ENCODE measurements at regions not wholly inside any gene's neighbourhood (a gene's known extent, or its start where the extent isn't known, plus 50 kb on each side); places are given as distances from the start of the nearest gene placed in this dataset.
"Not testable (repeated sequence)": the region's sequence is repeated elsewhere in the genome, so short reads cannot be mapped to it uniquely, and the experiment has no call there.

- Mint-ChIP-seq H3K4me3 (no peak overlapping the region), H3K9me3 (peaks cover 26% of the 10 kb centered on the region), H3K27ac (no peak overlapping the region), H3K36me3 (ENCODE audit: low read depth) (no peaks in the 10 kb centered on the region), H3K4me1 (ENCODE audit: low read depth) (no peaks in the 10 kb centered on the region), H3K27me3 (peaks cover 3% of the 10 kb centered on the region)
These were observed 500.4 kb upstream of the ATP2B1 start for GRCh38 chr12:90209029-90209428.

GRCh38 chr12:90208379-90208778 is 499.7 kb upstream of the ATP2B1 start:
- not testable (repeated sequence) for H3K4me1 Mint-ChIP-seq (ENCODE audit: low read depth); H3K27ac Mint-ChIP-seq; H3K27me3 Mint-ChIP-seq; H3K36me3 Mint-ChIP-seq (ENCODE audit: low read depth); H3K4me3 Mint-ChIP-seq
- peaks cover 26% of the 10 kb centered on the region for H3K9me3 Mint-ChIP-seq

- Mint-ChIP-seq H3K4me1 (ENCODE audit: low read depth) (no peaks in the 10 kb centered on the region), H3K4me3 (no peak overlapping the region), H3K9me3 (peaks cover 26% of the 10 kb centered on the region), H3K27ac (no peak overlapping the region), H3K36me3 (ENCODE audit: low read depth) (no peaks in the 10 kb centered on the region), H3K27me3 (peaks cover 7% of the 10 kb centered on the region)
These were observed 499.2 kb upstream of the ATP2B1 start for GRCh38 chr12:90207799-90208198.

- peaks cover 18% of the 10 kb centered on the region for H3K9me3 Mint-ChIP-seq
- no peaks in the 10 kb centered on the region for H3K4me1 Mint-ChIP-seq (ENCODE audit: low read depth)
- no peaks in the 10 kb centered on the region for H3K36me3 Mint-ChIP-seq (ENCODE audit: low read depth)
- no peak overlapping the region for H3K4me3 Mint-ChIP-seq
- H3K27me3 Mint-ChIP-seq: peaks cover 5% of the 10 kb centered on the region
- no peak overlapping the region for H3K27ac Mint-ChIP-seq
These were observed 496.5 kb upstream of the ATP2B1 start for GRCh38 chr12:90205165-90205564.

- no peaks in the 10 kb centered on the region for H3K36me3 Mint-ChIP-seq (ENCODE audit: low read depth)
- no peak overlapping the region for H3K4me3 Mint-ChIP-seq
- peaks cover 6% of the 10 kb centered on the region for H3K9me3 Mint-ChIP-seq
- H3K27ac Mint-ChIP-seq: no peak overlapping the region
- peaks cover 5% of the 10 kb centered on the region for H3K4me1 Mint-ChIP-seq (ENCODE audit: low read depth)
- H3K27me3 Mint-ChIP-seq: peaks cover 5% of the 10 kb centered on the region
These were observed 494.9 kb upstream of the ATP2B1 start for GRCh38 chr12:90203556-90203955.

- H3K4me1 Mint-ChIP-seq (ENCODE audit: low read depth): peaks cover 5% of the 10 kb centered on the region
- H3K27me3 Mint-ChIP-seq: peaks cover 5% of the 10 kb centered on the region
- H3K4me3 Mint-ChIP-seq: no peak overlapping the region
- no peak overlapping the region for H3K27ac Mint-ChIP-seq
- H3K9me3 Mint-ChIP-seq: no peaks in the 10 kb centered on the region
- H3K36me3 Mint-ChIP-seq (ENCODE audit: low read depth): no peaks in the 10 kb centered on the region
These were observed 490.4 kb upstream of the ATP2B1 start for GRCh38 chr12:90199006-90199405.

- Mint-ChIP-seq H3K27me3 (no peaks in the 10 kb centered on the region), H3K27ac (no peak overlapping the region), H3K4me3 (no peak overlapping the region), H3K36me3 (ENCODE audit: low read depth) (no peaks in the 10 kb centered on the region), H3K9me3 (no peaks in the 10 kb centered on the region), H3K4me1 (ENCODE audit: low read depth) (no peaks in the 10 kb centered on the region)
These were observed 484.9 kb upstream of the ATP2B1 start for GRCh38 chr12:90193500-90193899.

GRCh38 chr12:90188857-90189256 is 480.2 kb upstream of the ATP2B1 start:
- no peak overlapping the region for H3K4me3 Mint-ChIP-seq
- H3K36me3 Mint-ChIP-seq (ENCODE audit: low read depth): no peaks in the 10 kb centered on the region
- no peak overlapping the region for H3K27ac Mint-ChIP-seq
- H3K4me1 Mint-ChIP-seq (ENCODE audit: low read depth): no peaks in the 10 kb centered on the region
- H3K27me3 Mint-ChIP-seq: peaks cover 9% of the 10 kb centered on the region
- peaks cover 1% of the 10 kb centered on the region for H3K9me3 Mint-ChIP-seq

- H3K9me3 Mint-ChIP-seq: peaks cover 12% of the 10 kb centered on the region
- H3K4me3 Mint-ChIP-seq: no peak overlapping the region
- peaks cover 19% of the 10 kb centered on the region for H3K27me3 Mint-ChIP-seq
- H3K4me1 Mint-ChIP-seq (ENCODE audit: low read depth): no peaks in the 10 kb centered on the region
- H3K27ac Mint-ChIP-seq: no peak overlapping the region
- no peaks in the 10 kb centered on the region for H3K36me3 Mint-ChIP-seq (ENCODE audit: low read depth)
These were observed 474.6 kb upstream of the ATP2B1 start for GRCh38 chr12:90183201-90183600.

- Mint-ChIP-seq H3K4me1 (ENCODE audit: low read depth) (no peaks in the 10 kb centered on the region), H3K4me3 (no peak overlapping the region), H3K27me3 (peaks cover 16% of the 10 kb centered on the region), H3K9me3 (peaks cover 12% of the 10 kb centered on the region), H3K36me3 (ENCODE audit: low read depth) (no peaks in the 10 kb centered on the region), H3K27ac (no peak overlapping the region)
These were observed 472.6 kb upstream of the ATP2B1 start for GRCh38 chr12:90181216-90181615.

- H3K4me3 Mint-ChIP-seq: no peak overlapping the region
- H3K9me3 Mint-ChIP-seq: no peaks in the 10 kb centered on the region
- no peak overlapping the region for H3K27ac Mint-ChIP-seq
- no peaks in the 10 kb centered on the region for H3K4me1 Mint-ChIP-seq (ENCODE audit: low read depth)
- H3K27me3 Mint-ChIP-seq: peaks cover 15% of the 10 kb centered on the region
- H3K36me3 Mint-ChIP-seq (ENCODE audit: low read depth): no peaks in the 10 kb centered on the region
These were observed 466.3 kb upstream of the ATP2B1 start for GRCh38 chr12:90174956-90175355.

GRCh38 chr12:90174198-90174510 is 465.5 kb upstream of the ATP2B1 start:
- Mint-ChIP-seq H3K9me3 (no peaks in the 10 kb centered on the region), H3K4me1 (ENCODE audit: low read depth) (no peaks in the 10 kb centered on the region), H3K36me3 (ENCODE audit: low read depth) (no peaks in the 10 kb centered on the region), H3K4me3 (no peak overlapping the region), H3K27me3 (peaks cover 15% of the 10 kb centered on the region), H3K27ac (no peak overlapping the region)

- Mint-ChIP-seq H3K36me3 (ENCODE audit: low read depth) (no peaks in the 10 kb centered on the region), H3K4me1 (ENCODE audit: low read depth) (no peaks in the 10 kb centered on the region), H3K4me3 (no peak overlapping the region), H3K9me3 (no peaks in the 10 kb centered on the region), H3K27me3 (peaks cover 13% of the 10 kb centered on the region), H3K27ac (no peak overlapping the region)
These were observed 465.0 kb upstream of the ATP2B1 start for GRCh38 chr12:90173499-90174197.

- Mint-ChIP-seq H3K36me3 (ENCODE audit: low read depth) (no peaks in the 10 kb centered on the region), H3K4me3 (no peak overlapping the region), H3K4me1 (ENCODE audit: low read depth) (no peaks in the 10 kb centered on the region), H3K9me3 (no peaks in the 10 kb centered on the region), H3K27ac (no peak overlapping the region), H3K27me3 (peaks cover 12% of the 10 kb centered on the region)
These were observed 463.9 kb upstream of the ATP2B1 start for GRCh38 chr12:90172524-90172923.

GRCh38 chr12:90170740-90171139 is 462.1 kb upstream of the ATP2B1 start:
- no peaks in the 10 kb centered on the region for H3K9me3 Mint-ChIP-seq
- H3K36me3 Mint-ChIP-seq (ENCODE audit: low read depth): no peaks in the 10 kb centered on the region
- no peak overlapping the region for H3K27ac Mint-ChIP-seq
- no peaks in the 10 kb centered on the region for H3K4me1 Mint-ChIP-seq (ENCODE audit: low read depth)
- no peak overlapping the region for H3K4me3 Mint-ChIP-seq
- H3K27me3 Mint-ChIP-seq: peaks cover 12% of the 10 kb centered on the region

GRCh38 chr12:90167518-90168208 is 459.0 kb upstream of the ATP2B1 start:
- H3K4me3 Mint-ChIP-seq: no peak overlapping the region
- H3K36me3 Mint-ChIP-seq (ENCODE audit: low read depth): no peaks in the 10 kb centered on the region

More at GRCh38 chr12:90167518-90168208, 459.0 kb upstream of the ATP2B1 start:
- H3K4me1 Mint-ChIP-seq (ENCODE audit: low read depth): no peaks in the 10 kb centered on the region
- H3K27ac Mint-ChIP-seq: no peak overlapping the region
- no peaks in the 10 kb centered on the region for H3K9me3 Mint-ChIP-seq
- peaks cover 10% of the 10 kb centered on the region for H3K27me3 Mint-ChIP-seq
